ENCODE measurements at regions not wholly inside any gene's neighbourhood (a gene's known extent, or its start where the extent isn't known, plus 50 kb on each side); places are given as distances from the start of the nearest gene placed in this dataset.

DNA sequence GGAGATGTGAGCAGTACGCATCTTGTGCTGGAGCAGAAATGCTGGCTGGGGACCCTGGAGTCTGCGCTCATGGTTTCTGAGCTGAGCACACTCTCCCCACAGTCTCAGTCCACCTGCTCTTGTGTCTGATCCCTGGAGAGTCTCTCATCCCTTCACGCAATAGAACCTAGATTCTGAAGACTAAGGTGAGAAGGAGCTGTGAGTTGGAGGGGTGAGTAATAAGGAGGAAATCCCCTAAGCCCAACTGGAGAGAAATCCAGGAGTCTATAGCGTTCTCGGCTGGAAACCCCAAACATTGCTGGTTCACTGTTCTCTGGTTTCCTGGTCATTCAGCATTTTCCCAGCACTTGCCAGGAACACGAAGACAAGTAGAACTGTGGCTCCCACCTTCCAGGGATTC is 68.3 kb upstream of the SMNDC1 start:
- DNase-seq (ENCODE audit: insufficient read length, low spot score) (no peak), FAIRE-seq (no peak)
- TF ChIP-seq POU2F2 (IDR thresholded peaks at IDR 0.05; ENCODE audit: low read depth, low read length): no peak
- TF ChIP-seq SPI1 (IDR thresholded peaks at IDR 0.05; ENCODE audit: low read depth, low read length): no peak
- TF ChIP-seq TAF1 (IDR thresholded peaks at IDR 0.05; ENCODE audit: low read depth, low read length): no peak

GRCh38 chr10:110373857-110374654 is 69.3 kb upstream of the SMNDC1 start:
- DNase-seq (ENCODE audit: insufficient read length, low spot score): no peak
- FAIRE-seq: no peak
- TF ChIP-seq POLR2AphosphoS5 (IDR thresholded peaks at IDR 0.05; ENCODE audit: low read depth, low read length): no peak
- no peak for TF ChIP-seq TAF1 (IDR thresholded peaks at IDR 0.05; ENCODE audit: low read depth, low read length)
- TF ChIP-seq POU2F2 (IDR thresholded peaks at IDR 0.05; ENCODE audit: low read depth, low read length): no peak
- TF ChIP-seq POLR2A (IDR thresholded peaks at IDR 0.05; ENCODE audit: low read depth, low read length): no peak
- no peak for TF ChIP-seq SPI1 (IDR thresholded peaks at IDR 0.05; ENCODE audit: low read depth, low read length)
- no peak for TF ChIP-seq PAX5 (IDR thresholded peaks at IDR 0.05; ENCODE audit: insufficient read depth, low read length, severe bottlenecking)

- no peak for TF ChIP-seq POLR2A (IDR thresholded peaks at IDR 0.05; ENCODE audit: low read depth, low read length)
- DNase-seq (ENCODE audit: insufficient read length, low spot score) (no peak), FAIRE-seq (no peak)
Observed at GRCh38 chr10:110375121-110375520, 70.4 kb upstream of the SMNDC1 start.

- FAIRE-seq (no peak), DNase-seq (ENCODE audit: insufficient read length, low spot score) (no peak)
- no peak for TF ChIP-seq TAF1 (IDR thresholded peaks at IDR 0.05; ENCODE audit: low read depth, low read length)
- TF ChIP-seq POLR2A (IDR thresholded peaks at IDR 0.05; ENCODE audit: low read depth, low read length): no peak
- no peak for TF ChIP-seq PAX5 (IDR thresholded peaks at IDR 0.05; ENCODE audit: insufficient read depth, low read length, severe bottlenecking)
- TF ChIP-seq SPI1 (IDR thresholded peaks at IDR 0.05; ENCODE audit: low read depth, low read length): no peak
Observed at GRCh38 chr10:110376021-110376766, 71.5 kb upstream of the SMNDC1 start.

DNA sequence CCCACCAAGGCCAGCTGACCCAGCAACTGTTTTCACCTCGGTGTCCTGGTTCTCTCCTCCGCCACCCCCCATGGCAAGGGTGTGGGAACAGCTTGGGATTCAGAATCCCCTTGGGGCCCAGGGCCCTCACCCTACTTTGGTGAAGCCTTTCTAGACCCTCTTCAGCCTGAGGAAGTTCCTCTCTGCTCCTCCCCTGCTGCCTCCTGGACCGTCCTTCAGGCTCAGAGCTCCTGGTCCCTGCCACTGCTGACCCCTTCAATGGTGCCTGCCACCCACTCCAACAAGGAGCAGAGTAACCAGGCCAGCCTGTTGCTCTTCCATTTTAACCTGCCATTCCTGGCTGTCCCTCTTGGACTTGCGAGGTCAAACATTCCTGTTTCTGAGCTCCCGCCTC is 72.0 kb upstream of the SMNDC1 start:
- TF ChIP-seq PAX5 (IDR thresholded peaks at IDR 0.05; ENCODE audit: insufficient read depth, low read length, severe bottlenecking) (no peak), TAF1 (IDR thresholded peaks at IDR 0.05; ENCODE audit: low read depth, low read length) (no peak), POLR2AphosphoS5 (IDR thresholded peaks at IDR 0.05; ENCODE audit: low read depth, low read length) (no peak), POLR2A (IDR thresholded peaks at IDR 0.05; ENCODE audit: low read depth, low read length) (no peak), POU2F2 (IDR thresholded peaks at IDR 0.05; ENCODE audit: low read depth, low read length) (no peak)
- DNase-seq (ENCODE audit: insufficient read length, low spot score): no peak

GRCh38 chr10:110378006-110378405 is 73.3 kb upstream of the SMNDC1 start:
- peak; percentile 9 for FAIRE-seq
- no peak for DNase-seq (ENCODE audit: insufficient read length, low spot score)
- TF ChIP-seq POU2F2 (IDR thresholded peaks at IDR 0.05; ENCODE audit: low read depth, low read length) (peak; percentile 14; the same call in 1 of the 2 replicates), POLR2A (IDR thresholded peaks at IDR 0.05; ENCODE audit: low read depth, low read length) (no peak), TAF1 (IDR thresholded peaks at IDR 0.05; ENCODE audit: low read depth, low read length) (no peak), PAX5 (IDR thresholded peaks at IDR 0.05; ENCODE audit: insufficient read depth, low read length, severe bottlenecking) (no peak)

More for the DNA sequence above, 72.0 kb upstream of the SMNDC1 start:
- FAIRE-seq: no peak

DNA sequence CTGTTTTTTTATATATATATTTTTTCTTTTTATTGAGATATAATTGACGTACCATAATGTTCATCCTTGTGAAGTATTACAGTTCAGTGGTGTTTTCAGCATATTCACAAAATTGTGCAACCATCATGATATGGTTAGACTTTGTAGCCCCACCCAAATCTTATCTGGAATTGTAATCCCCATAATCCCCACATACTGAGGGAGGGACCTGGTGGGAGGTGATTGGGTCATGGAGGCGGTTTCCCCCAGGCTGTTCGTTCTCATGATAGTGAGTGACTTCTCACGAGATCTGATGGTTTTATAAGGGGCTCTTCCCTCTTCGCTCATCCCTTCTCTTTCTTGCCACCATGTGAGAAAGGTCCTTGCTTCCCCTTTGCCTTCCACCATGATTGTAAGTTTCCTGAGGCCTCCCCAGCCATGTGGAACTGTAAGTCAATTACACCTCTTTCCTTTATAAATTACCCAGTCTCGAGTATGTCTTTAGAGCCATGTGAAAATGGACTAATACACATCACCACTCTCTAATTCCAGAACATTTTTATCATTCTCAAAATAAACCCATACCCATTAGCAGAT is 73.9 kb upstream of the SMNDC1 start:
- TF ChIP-seq PAX5 (IDR thresholded peaks at IDR 0.05; ENCODE audit: insufficient read depth, low read length, severe bottlenecking) (no peak), TAF1 (IDR thresholded peaks at IDR 0.05; ENCODE audit: low read depth, low read length) (no peak), POLR2AphosphoS5 (IDR thresholded peaks at IDR 0.05; ENCODE audit: low read depth, low read length) (no peak), SPI1 (IDR thresholded peaks at IDR 0.05; ENCODE audit: low read depth, low read length) (no peak), POU2F2 (IDR thresholded peaks at IDR 0.05; ENCODE audit: low read depth, low read length) (no peak), POLR2A (IDR thresholded peaks at IDR 0.05; ENCODE audit: low read depth, low read length) (no peak)
- DNase-seq (ENCODE audit: insufficient read length, low spot score) (no peak), FAIRE-seq (no peak)

DNA sequence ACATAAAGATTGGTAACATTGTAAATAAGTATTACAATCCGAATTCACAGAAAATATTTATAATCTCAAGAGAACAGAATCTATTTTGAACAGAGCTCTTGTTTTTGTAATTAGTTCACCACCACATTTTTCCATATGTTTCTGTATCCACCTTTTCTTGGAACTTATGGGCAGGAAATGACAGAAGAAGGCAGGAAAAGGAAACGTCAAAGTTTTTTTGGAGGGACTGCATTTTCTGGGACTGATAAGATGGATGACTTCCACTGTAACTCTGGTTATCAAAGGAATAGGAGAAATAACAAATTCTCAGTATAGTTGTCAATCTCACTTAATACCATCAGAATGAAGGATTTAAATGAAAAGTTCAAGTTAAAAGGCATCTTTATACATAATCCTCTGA is 75.1 kb upstream of the SMNDC1 start:
- DNase-seq (ENCODE audit: insufficient read length, low spot score): no peak
- TF ChIP-seq POLR2AphosphoS5 (IDR thresholded peaks at IDR 0.05; ENCODE audit: low read depth, low read length): no peak
- no peak for FAIRE-seq

- no peak for TF ChIP-seq PAX5 (IDR thresholded peaks at IDR 0.05; ENCODE audit: insufficient read depth, low read length, severe bottlenecking)
- TF ChIP-seq SPI1 (IDR thresholded peaks at IDR 0.05; ENCODE audit: low read depth, low read length): no peak
- no peak for TF ChIP-seq TAF1 (IDR thresholded peaks at IDR 0.05; ENCODE audit: low read depth, low read length)
- TF ChIP-seq POLR2A (IDR thresholded peaks at IDR 0.05; ENCODE audit: low read depth, low read length): no peak
- TF ChIP-seq POU2F2 (IDR thresholded peaks at IDR 0.05; ENCODE audit: low read depth, low read length): no peak
- no peak for TF ChIP-seq POLR2AphosphoS5 (IDR thresholded peaks at IDR 0.05; ENCODE audit: low read depth, low read length)
- DNase-seq (ENCODE audit: insufficient read length, low spot score) (no peak), FAIRE-seq (no peak)
Observed at GRCh38 chr10:110380293-110380692, 75.6 kb upstream of the SMNDC1 start.

DNA sequence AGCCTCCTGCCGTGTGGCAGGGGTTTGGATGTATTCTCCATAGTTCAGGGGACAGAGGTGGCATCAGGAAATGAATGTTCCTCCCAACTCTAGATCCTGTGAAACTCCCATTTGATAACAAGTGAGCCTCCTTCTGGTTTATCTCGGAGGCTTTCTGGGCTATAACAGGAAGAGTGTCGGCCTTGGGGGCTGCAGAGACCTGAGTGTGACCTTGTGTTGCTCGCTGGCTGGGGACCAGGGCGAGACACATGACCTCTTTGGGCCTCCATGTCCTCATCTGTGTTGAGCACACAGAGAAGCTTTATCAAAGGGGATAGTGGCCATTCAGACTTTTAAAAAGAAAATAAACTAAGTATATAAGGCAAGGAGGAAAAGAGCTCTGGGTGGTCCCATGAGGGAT is 78.0 kb upstream of the SMNDC1 start:
- FAIRE-seq: no peak
- no peak for DNase-seq (ENCODE audit: insufficient read length, low spot score)
- no peak for TF ChIP-seq POLR2AphosphoS5 (IDR thresholded peaks at IDR 0.05; ENCODE audit: low read depth, low read length)
- no peak for TF ChIP-seq POU2F2 (IDR thresholded peaks at IDR 0.05; ENCODE audit: low read depth, low read length)
- TF ChIP-seq POLR2A (IDR thresholded peaks at IDR 0.05; ENCODE audit: low read depth, low read length): no peak
- no peak for TF ChIP-seq TAF1 (IDR thresholded peaks at IDR 0.05; ENCODE audit: low read depth, low read length)
- no peak for TF ChIP-seq PAX5 (IDR thresholded peaks at IDR 0.05; ENCODE audit: insufficient read depth, low read length, severe bottlenecking)
- TF ChIP-seq SPI1 (IDR thresholded peaks at IDR 0.05; ENCODE audit: low read depth, low read length): no peak

All from GM12891 (cell line).